ENCODE measurements at regions not wholly inside any gene's neighbourhood (a gene's known extent, or its start where the extent isn't known, plus 50 kb on each side); places are given as distances from the start of the nearest gene placed in this dataset.

DNA sequence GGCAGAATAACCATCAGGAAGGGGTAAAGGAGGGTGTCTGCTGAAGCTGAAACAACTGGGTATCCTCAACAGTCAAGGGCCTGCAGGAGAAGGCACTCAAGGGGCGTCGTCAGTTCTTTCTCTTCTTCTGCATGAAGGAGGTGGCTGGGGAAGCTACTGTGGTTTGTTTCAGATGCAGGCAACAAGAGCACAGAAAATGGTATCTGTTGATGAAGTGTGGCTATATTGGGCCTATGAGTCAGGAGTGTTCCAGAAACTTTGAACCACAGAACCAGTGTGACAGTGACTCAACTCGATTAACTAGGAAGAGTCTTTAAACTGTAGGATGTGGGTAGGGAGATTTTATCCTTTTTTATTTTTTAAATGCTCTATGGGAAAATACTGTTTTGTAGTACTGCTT, 686.3 kb downstream of the FGF9 start:
- FAIRE-seq = no peak

DNA sequence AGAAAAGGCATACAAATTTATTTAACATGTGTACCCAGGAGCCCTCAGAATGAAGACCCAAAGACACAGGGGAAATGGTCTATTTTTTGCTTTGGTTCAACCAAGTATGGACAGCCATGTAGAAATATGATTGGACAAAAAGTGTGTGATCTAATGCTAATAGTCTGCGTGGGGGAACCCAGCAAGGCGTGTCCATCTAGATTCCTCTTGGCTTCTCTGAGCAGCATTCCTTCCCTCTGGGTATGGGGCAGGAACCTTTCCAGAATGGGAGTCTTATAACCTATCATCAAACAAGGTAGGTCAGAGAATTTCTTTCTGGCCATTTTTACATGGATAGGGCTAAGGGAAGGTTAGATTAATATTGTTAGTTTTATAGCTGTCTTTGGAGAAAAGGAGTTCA, 698.2 kb downstream of the FGF9 start:
- no peak for FAIRE-seq

DNA sequence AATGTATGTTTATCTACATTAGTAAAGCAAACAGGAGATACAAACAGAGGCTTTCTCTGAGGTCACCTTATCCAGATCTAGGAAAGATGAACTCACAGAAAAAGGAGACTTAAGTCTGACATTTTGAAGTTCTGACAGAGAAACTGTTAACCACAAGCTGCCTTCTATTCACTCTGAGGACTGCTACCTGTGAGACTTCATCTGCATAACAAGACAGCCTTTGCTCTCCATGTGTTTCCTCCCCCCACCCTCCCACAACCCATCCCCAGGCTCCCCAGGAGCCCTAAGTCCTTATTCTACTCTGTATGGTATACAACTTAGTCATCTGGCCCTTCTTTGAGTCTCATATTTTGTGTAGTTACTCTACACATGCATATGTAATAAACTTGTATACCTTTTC, 699.0 kb downstream of the FGF9 start:
- no peak for FAIRE-seq

DNA sequence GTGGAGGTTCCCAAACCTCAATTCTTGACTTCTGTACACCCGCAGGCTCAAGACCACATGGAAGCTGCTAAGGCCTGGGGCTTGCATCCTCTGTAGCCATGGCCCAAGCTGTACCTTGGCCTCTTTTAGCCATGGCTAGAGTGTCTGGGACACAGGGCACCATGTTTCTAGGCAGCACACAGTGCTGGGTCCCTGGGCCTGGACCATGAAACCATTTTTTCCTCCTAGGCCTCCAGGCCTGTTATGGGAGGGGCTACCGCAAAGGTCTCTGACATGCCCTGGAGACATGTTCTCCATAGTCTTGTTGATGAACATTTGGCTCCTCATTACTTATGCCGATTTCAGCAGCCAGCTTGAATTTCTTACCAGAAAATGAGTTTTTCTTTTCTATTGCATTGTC, 701.4 kb downstream of the FGF9 start:
- FAIRE-seq = no peak

DNA sequence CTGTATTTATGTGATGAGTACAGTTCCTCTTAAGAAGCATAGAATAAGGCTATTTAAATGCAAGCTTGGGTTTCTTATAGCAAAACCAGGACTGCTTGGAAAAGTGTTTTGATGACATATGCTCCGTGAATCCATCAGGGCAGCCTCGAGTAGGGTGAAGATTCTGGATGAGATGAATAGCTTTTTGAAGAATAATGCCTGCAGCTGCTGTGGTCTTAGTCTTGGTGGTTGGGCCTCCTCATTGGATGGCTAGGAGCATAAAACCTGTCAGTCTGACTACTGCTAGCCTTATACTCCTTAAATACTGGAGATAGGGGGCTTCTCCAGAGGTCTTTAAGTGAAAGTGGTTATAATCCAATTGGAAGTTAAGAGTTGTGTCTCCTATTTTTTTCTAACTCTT, 704.3 kb downstream of the FGF9 start:
- FAIRE-seq = no peak

DNA sequence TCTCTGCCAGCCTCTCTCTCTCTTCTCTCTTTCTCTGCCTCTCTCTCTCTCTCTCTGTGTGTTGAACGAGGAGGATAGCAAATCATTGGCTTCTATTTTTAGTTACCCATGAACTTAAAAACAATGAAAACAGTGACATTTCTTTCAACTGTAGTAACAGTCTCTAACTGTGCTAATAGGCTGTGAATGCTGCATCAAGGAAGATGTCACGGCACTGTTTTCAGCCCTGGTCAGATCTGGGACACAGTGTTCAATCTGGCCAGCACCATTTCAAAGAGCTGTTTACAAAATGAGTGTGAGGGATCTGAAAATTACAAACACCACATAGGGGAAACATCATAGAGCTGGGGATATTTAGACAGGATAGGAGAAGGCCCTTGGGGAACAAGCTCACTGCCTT, 717.0 kb downstream of the FGF9 start:
- no peak for FAIRE-seq

DNA sequence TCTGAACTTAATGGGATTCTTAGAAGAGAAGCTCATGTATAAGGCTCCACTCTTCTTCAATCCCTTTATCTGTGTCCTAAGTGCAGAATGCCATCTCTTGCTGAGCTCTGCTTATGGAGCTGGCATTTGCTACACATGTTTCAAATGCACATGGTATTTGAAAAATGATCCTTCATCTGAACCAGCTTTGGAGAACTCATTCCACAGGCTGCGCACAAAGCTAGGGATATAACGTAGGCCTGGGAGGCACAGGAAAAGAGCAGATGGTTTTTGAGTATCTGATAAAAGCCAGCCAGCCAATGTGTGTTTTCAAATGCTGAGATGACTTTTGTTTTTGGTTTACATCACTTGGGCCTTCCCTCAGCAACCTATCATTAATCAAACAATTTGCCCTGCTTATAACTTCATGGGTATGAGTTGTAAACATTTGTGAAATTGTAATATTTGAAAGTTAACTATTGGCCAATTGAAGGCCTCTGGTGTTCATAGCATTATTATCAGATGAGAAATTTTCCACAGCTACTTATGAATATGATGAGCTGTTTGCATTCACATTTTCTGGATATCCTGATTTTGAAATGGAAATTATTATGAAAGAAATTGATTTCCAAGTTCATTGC, 729.0 kb downstream of the FGF9 start:
- FAIRE-seq = no peak

DNA sequence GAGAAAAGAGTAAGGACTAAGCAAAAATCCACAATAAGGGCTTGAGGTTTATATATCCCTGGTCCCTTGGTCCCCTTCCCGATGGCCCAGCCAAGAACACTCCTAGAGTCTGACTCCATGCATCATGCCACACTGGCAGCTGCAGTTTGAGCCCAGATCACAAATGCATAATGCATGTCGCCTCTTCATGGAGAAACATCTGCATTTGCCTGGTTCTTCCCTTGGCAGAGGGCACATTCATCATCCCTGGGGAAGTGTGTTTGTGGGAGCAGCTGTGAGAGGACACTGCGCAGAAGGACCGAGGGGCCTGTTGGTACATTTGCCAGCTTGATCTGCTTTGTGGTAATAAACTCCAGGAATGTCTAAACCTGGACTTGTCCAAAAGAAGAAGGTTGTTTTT, 731.8 kb downstream of the FGF9 start:
- no peak for FAIRE-seq

DNA sequence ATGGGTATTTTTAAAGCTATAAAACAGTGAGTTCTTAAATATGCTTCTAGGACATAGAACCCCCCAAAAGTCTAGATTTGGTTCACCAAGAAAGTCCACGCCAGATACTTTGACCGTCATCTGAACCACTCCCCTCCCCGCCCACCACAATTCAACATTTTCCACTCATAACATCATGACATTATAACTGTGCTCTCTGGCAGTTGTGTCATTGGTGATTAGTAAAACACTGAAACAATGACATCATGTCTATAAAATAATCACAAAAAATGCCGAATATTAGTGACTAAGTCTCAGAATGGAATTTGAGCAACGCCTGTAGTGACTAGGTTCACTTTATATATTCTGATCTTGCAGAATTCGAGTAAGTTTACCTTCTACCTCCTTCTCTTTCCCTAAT, 732.3 kb downstream of the FGF9 start:
- no peak for FAIRE-seq

DNA sequence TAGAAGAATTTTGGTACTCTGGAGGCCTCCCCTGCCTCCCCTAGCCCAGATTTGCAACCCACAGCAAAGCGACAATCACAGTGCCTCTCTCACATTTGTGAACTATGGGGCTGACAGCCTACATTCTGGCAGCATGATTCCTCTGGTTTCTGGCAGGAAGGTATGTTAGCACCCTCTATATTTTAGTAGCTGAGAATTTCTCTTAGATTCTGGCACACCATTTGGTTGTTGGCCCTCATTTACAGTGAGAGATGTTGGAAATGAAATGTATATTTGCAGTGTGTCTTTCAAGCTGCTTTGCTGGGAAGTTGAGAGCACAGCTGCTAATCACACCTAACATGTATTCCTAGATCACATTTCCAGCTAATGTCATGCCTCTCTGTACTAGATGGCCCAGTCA, 735.0 kb downstream of the FGF9 start:
- no peak for FAIRE-seq

DNA sequence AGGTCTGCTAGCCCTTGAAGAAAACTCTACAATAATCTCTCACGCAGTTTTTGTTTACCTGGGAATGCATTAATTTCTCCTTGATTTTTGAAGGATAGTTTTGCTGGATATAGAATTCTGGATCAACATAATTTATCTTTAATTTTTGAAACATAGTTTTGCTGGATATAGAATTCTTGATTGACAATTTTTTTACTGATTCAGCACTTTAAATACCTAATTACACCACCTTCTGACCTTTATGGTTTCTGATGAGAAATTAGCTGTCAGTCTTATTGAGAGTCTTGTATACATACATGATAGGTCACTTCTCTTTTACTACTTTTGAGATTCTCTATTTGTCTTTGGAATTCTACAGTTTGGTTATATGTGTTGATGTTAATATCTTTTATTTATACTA, 741.6 kb downstream of the FGF9 start:
- no peak for FAIRE-seq

DNA sequence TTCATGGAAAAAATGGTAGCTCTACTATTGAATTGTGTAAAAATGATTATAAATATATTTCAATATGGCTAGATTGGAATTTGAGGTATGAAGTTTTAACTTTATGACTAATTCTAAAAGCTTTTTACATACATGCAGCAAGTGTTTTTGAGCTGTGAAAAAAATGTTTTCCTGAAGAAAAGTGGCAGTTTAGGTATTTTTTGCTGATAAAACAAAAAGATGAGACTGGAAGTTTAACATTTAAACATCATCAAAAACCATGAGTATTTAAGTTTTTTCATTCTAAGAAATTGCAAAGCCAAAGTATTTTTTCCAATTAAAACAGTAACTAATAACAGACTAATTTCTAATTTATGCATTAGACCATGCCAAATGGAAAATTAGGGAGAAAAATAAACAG, 751.1 kb downstream of the FGF9 start:
- no peak for FAIRE-seq

DNA sequence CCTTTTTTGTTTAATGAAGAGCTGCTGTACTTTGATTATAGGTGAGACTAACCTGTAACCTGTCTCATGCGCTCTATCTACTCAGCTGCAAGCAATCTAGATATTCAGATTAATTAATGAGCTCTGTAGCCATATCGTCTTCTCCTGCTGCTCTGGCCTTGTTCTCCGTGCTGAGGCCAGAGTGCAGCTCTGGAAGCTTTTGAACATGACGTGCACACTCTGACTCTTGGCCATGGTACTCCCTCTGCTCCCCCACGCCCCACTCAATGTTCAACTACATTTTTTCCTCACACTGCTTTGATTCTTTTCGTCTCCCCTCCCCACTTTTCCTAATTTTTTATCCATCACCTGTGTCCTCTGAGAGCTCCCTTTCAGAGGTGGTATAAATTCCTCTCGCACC, 751.8 kb downstream of the FGF9 start:
- FAIRE-seq = no peak

DNA sequence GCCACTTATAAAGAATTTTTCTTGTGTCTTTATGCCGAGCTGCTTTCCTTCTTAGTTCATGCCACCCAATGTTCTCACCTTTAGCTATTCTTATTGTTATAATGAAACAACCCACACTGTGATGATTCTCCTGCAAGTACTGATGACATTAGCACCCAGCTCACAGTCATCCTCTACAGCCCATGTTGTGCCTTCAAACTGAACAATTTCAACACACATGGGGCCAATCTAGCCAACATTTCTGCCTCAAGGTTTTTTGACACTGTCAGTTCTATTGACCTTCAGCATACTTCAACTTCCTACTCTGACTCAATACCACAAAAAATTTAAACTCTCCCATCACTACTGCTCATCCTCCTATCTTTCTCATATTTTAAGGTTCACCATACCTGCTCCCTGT, 752.4 kb downstream of the FGF9 start:
- FAIRE-seq = no peak

DNA sequence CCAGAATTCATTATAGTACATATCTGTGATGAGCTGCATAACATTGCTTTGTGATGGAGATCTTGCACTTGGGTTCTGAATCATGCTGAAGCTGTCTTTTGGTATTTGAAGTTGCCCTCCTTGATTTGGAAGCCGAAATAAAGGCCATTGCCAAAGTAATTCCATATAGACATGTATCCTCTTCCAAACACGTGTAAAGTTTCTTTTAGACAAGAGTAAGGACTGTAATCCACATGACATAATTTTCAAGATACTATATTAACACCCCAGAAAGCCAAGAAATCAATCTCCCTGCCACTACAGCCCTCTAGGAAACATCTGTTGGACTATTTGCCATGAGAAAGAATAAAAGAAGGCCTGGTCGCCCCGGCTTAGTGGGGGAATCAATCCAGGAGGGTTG, 754.2 kb downstream of the FGF9 start:
- no peak for FAIRE-seq

DNA sequence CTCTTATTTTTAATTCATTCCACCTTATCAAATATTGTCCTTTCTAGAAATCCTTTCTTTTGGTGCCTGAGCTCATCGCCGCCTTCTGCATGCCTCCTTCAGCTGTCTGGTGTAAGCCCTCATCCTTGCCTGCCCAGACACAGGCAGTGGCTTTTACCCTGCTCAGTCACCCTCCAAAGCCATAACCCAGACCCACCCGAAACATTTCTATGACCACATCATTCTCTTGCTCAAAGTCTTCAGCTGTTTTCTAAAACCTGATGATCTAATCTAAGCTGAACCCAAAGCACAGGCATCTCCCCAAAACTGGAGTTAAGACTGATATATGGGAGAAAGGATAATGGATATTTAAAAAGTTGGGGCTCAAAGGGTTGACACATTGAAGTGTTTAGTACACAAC, 753.7 kb upstream of the SGCG start:
- no peak for FAIRE-seq

DNA sequence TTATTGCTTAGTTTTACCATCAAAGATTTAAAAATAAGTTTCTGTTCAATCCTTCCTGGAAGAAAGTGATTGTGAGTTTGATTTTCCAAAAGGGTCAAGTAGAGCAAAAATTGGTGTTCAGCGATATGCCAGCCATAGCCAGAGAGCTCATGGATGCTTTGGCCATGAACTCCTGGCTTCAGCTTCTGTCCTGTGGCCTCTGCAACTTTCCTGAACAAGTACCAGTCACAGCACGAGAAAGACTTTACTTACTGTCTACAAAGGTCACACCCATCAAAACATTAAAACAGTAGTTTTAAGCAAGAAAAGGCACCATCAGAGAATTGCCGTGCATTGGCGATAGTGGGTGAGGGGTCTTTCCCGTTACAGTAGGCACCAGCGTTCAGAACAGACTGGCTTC, 753.0 kb upstream of the SGCG start:
- FAIRE-seq = no peak

DNA sequence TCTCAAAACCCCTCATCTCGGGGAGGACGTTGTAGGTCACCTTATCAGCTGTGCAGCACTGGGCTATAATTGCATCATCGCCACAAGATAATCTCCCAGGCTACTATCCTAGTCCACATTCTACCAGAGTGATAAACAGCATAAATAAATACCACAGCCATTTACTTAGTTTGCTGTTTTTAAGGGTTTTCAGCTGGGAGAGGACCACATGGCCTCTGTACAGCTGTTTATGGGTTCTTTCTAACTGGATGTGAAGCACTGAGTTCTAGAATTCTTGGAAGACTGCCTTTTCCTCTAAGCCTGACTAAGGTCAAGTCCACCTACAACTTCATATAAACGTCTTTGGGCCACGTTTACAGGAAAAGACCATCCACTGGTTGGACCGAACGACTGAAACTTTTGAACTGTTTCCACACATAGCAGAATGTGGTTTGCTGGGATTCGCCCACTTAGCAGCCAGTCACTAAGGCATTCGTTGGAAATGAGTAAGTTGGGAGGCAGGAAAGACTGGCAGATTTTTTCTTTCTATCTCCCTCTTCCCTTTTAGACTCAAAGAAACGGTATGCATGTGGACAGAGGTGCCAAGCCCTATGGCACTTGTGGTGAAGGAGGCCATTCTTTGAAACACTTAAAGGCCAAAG, 752.5 kb upstream of the SGCG start:
- no peak for FAIRE-seq

DNA sequence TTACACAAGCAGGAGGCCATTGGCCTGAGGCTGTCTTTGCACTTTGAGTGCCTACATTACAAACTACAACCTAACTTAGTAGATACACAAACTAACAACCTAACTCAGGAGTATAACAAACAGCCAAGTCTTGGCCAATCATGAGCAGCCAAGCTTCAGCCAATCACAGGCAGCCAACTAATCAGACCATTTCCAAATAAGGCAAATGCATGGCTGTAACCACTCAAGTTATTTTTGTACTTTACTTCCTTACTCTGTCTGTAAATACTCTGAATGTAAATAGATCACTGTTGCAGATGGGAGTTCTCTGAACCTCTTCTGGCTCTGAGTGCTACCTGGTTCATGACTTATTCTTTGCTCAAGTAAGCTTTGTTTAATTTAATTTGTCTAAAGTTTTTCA, 748.1 kb upstream of the SGCG start:
- FAIRE-seq = no peak

DNA sequence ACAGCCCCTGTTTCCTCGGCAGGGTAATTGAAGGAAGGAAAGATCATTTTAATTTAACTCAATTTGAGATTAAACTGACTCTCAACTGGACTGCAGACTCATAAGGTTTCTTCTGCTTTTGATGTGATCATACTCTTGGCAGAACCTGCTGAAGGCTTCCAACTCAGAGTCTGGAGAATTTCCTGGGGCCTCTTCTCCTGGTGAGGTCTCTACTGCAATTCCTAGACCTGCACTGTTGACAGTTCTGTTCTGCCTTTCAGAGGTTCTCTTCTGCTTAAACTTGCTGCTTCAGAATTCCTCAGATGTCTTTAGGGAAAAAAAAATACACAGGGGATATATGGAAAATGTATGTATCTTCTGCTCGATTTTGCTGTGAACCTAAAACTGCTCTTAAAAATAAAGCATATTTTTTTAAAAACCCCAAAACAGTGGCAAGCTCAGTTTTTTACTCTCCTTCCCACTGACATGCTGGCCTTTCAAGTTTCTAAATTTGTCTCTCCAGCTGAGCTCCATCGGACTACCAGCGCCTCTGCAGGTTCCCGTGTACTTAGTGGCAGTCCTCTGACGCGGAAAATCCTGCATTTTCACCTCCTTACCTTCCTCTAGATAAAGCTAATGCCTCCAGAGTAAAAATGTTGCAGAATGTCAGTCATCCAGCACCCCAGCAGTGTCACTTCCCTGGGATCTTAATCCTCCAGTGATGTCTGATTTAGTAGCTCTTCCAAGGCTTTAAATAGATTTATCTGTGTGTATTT, 733.5 kb upstream of the SGCG start:
- FAIRE-seq = no peak

DNA sequence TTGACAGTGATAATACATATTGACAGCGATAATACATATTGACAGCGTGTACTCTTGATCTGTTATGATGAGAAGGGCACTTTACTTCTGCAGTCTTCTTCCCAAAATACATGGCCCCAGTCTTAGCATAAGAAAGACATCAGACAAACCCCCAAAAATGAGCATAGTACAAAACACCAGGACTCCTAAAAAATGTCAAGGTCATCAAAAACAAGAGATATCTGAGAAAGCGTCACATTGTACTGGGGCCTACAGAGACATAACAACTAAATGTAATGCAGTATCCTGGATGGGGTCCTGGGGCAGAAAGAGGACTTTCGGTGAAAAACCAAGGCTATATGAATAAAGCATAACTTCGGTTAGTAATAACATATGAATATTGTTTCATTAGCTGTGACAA, 731.5 kb upstream of the SGCG start:
- no peak for FAIRE-seq

DNA sequence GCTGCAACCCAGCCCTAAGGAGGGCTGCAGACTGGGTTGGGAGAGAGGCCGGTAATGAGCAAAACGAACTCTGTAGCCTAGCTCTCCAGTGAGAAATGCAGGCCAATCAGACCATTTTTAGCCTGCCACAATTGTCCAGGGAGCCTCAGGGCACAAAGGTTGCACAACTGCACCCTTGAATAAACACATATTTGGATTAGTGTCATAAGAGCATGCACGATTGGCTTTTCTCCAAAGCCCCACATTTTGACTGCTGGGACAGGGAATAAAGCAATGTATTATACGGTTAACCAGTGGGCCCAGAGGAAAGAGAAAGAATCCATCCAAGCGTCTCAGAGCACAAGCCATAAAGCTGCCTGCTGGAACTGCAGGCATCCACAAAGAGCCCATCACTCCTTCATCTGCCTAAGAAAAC, 729.4 kb upstream of the SGCG start:
- FAIRE-seq = no peak

DNA sequence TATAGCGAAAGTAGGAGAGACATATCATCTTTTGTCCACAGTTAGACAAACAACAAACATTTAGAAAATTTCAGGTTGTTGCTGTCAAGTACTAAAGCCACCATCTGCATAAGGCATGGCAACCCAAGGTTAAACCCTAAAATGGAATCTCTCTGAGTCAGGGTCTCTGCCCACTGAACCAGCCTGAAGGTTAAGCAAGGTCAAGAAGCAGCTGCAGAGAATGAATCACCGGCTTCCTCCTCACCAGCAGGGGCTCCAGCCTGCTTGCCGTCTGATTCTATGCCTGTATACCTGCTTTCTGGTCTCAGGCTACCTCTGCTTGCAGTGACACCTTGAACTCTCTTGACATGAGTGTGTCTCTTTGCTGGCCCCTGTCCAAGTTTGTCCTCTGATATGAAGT, 726.2 kb upstream of the SGCG start:
- FAIRE-seq = no peak

DNA sequence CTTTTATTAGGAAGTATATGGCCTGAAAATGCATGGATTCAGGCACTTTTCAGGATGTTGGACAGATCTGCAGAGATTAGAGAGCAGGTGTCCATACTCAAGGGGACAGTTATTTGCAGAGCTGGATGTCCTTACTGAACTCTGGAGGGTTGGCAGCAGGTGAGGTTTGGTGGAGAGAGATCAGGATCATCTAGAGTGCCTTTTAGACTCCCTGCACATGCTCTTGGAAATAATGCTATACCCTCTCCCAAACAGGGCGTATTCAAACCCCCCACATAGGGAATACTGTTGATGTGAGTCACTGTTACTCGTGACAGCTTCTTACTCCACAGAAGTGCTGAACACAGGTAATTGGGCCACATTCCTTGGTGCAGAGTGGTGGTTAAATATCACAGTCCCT, 725.7 kb upstream of the SGCG start:
- no peak for FAIRE-seq
